ENCODE measurements at regions not wholly inside any gene's neighbourhood (a gene's known extent, or its start where the extent isn't known, plus 50 kb on each side); places are given as distances from the start of the nearest gene placed in this dataset.

GRCh38 chr12:43151441-43151981, 400.5 kb downstream of the ADAMTS20 start:
- Histone ChIP-seq H3K4me3 (no peak overlapping the region), H3K4me1 (no peaks in the 10 kb centered on the region), H3K27me3 (no peaks in the 10 kb centered on the region), H3K27ac (no peak overlapping the region), H3K9me3 (no peaks in the 10 kb centered on the region), H3K36me3 (no peaks in the 10 kb centered on the region)
- intact Hi-C loops (cut with DNase I), result no loop called here
- TF ChIP-seq CTCF (IDR thresholded peaks at IDR 0.05), result no peak
- no peak for TF ChIP-seq POLR2A (IDR thresholded peaks at IDR 0.05)
- TF ChIP-seq EP300 (IDR thresholded peaks at IDR 0.05), result no peak
- TF ChIP-seq POLR2AphosphoS5 (IDR thresholded peaks at IDR 0.05), result no peak
- 71 to 75% methylated on average over 4 of the region's 4 CpGs for WGBS, 2 donors
- DNase-seq, result no peak

GRCh38 chr12:43148691-43149090, 403.3 kb downstream of the ADAMTS20 start:
- intact Hi-C loops (cut with DNase I), result no loop called here
- Histone ChIP-seq H3K4me1 (no peaks in the 10 kb centered on the region), H3K9me3 (no peaks in the 10 kb centered on the region), H3K27me3 (no peaks in the 10 kb centered on the region), H3K36me3 (no peaks in the 10 kb centered on the region), H3K4me3 (no peak overlapping the region), H3K27ac (no peak overlapping the region)
- 63 to 69% methylated on average over 2 of the region's 2 CpGs for WGBS, 2 donors
- TF ChIP-seq POLR2AphosphoS5 (IDR thresholded peaks at IDR 0.05), result no peak
- no peak for TF ChIP-seq EP300 (IDR thresholded peaks at IDR 0.05)
- no peak for TF ChIP-seq POLR2A (IDR thresholded peaks at IDR 0.05)
- no peak for TF ChIP-seq CTCF (IDR thresholded peaks at IDR 0.05)
- no peak for DNase-seq

GRCh38 chr12:43147878-43148277, 404.1 kb downstream of the ADAMTS20 start:
- intact Hi-C loops (cut with DNase I), result no loop called here
- Histone ChIP-seq H3K9me3 (no peaks in the 10 kb centered on the region), H3K27ac (no peak overlapping the region), H3K36me3 (no peaks in the 10 kb centered on the region), H3K4me3 (no peak overlapping the region), H3K4me1 (no peaks in the 10 kb centered on the region), H3K27me3 (no peaks in the 10 kb centered on the region)
- DNase-seq, result no peak
- TF ChIP-seq POLR2A (IDR thresholded peaks at IDR 0.05), result no peak
- no peak for TF ChIP-seq EP300 (IDR thresholded peaks at IDR 0.05)
- TF ChIP-seq CTCF (IDR thresholded peaks at IDR 0.05), result no peak
- no peak for TF ChIP-seq POLR2AphosphoS5 (IDR thresholded peaks at IDR 0.05)
- 44 to 80% methylated on average over 1 of the region's 1 CpG for WGBS, 2 donors

- H3K4me3 ChIP-seq, result no peak overlapping the region
- DNase-seq, result no peak
- 63 to 83% methylated on average over 2 of the region's 2 CpGs for WGBS, 2 donors
- TF ChIP-seq POLR2A (IDR thresholded peaks at IDR 0.05) (no peak), CTCF (IDR thresholded peaks at IDR 0.05) (no peak), POLR2AphosphoS5 (IDR thresholded peaks at IDR 0.05) (no peak), EP300 (IDR thresholded peaks at IDR 0.05) (no peak)
- intact Hi-C loops (cut with DNase I), result no loop called here
- H3K27ac ChIP-seq, result no peak overlapping the region
- peaks cover 0 to 3% (median 0%) of the 10 kb centered on the region in 4 donors for H3K9me3 ChIP-seq
- no peaks in the 10 kb centered on the region for H3K4me1 ChIP-seq
- no peaks in the 10 kb centered on the region for H3K36me3 ChIP-seq
- no peaks in the 10 kb centered on the region for H3K27me3 ChIP-seq
Measured at GRCh38 chr12:43145481-43145880, 406.5 kb downstream of the ADAMTS20 start.

- Histone ChIP-seq H3K27me3 (no peaks in the 10 kb centered on the region), H3K27ac (no peak overlapping the region), H3K4me3 (no peak overlapping the region), H3K4me1 (no peaks in the 10 kb centered on the region), H3K36me3 (no peaks in the 10 kb centered on the region), H3K9me3 (peaks cover 0 to 3% (median 1%) of the 10 kb centered on the region in 4 donors)
- DNase-seq, result no peak
- intact Hi-C loops (cut with DNase I), result no loop called here
- TF ChIP-seq POLR2A (IDR thresholded peaks at IDR 0.05) (no peak), CTCF (IDR thresholded peaks at IDR 0.05) (no peak), EP300 (IDR thresholded peaks at IDR 0.05) (no peak), POLR2AphosphoS5 (IDR thresholded peaks at IDR 0.05) (no peak)
Measured at GRCh38 chr12:43143278-43143677, 408.7 kb downstream of the ADAMTS20 start.
